HEK293T (cell line): ENCODE measurements at regions not wholly inside any gene's neighbourhood (a gene's known extent, or its start where the extent isn't known, plus 50 kb on each side); places are given as distances from the start of the nearest gene placed in this dataset.

Experiments
- BHLHE40 ChIP-seq: fragments of 450-650 bp; IDR thresholded peaks from 2 replicates; pipeline ENCODE4 v1.6.1; 2016; ENCODE audit warnings: mild to moderate bottlenecking, moderate library complexity, borderline replicate concordance
- ELF4 ChIP-seq: fragments of 450-650 bp; IDR thresholded peaks from 2 replicates; pipeline ENCODE4 v1.6.1; 2017; ENCODE audit warnings: antibody characterized with exemption
- FOXM1 ChIP-seq: fragments of 450-650 bp; IDR thresholded peaks from 2 replicates; pipeline ENCODE4 v1.6.1; 2017; ENCODE audit warnings: mild to moderate bottlenecking, borderline replicate concordance
- L3MBTL2 ChIP-seq: fragments of 450-650 bp; conservative IDR thresholded peaks from 2 replicates; pipeline ENCODE4 v1.6.1; 2016; ENCODE audit warnings: mild to moderate bottlenecking
- NFRKB ChIP-seq: fragments of 450-650 bp; IDR thresholded peaks from 2 replicates; pipeline ENCODE4 v1.6.1; 2016; ENCODE audit warnings: mild to moderate bottlenecking, moderate library complexity

GRCh38 chr1:196094821-196095220 is 513.4 kb downstream of the KCNT2 start:
- TF ChIP-seq BHLHE40 (no peak), FOXM1 (no peak), NFRKB (no peak), ELF4 (no peak), L3MBTL2 (no peak)
